Skeletal muscle satellite cell (primary cell): ENCODE measurements at regions not wholly inside any gene's neighbourhood (a gene's known extent, or its start where the extent isn't known, plus 50 kb on each side); places are given as distances from the start of the nearest gene placed in this dataset.

Experiments
- H3K27me3 ChIP-seq: 2 replicates; pipeline ENCODE4 v1.7.0; 2013; ENCODE audit warnings: low read length; ENCODE audit not compliant: control insufficient read depth, insufficient read depth
- H3K36me3 ChIP-seq: 2 replicates; pipeline ENCODE4 v1.7.0; 2013; ENCODE audit warnings: mild to moderate bottlenecking, control low read depth, low read length; ENCODE audit not compliant: insufficient read depth
- H3K4me1 ChIP-seq: 2 replicates; pipeline ENCODE4 v1.7.0; 2013; ENCODE audit warnings: low read length; ENCODE audit not compliant: control insufficient read depth, insufficient read depth
- H3K4me2 ChIP-seq: 2 replicates; pipeline ENCODE4 v1.7.0; 2013; ENCODE audit warnings: mild to moderate bottlenecking, low read length
- H3K4me3 ChIP-seq: 2 replicates; pipeline ENCODE4 v1.7.0; 2013; ENCODE audit warnings: low read length
- H3K9ac ChIP-seq: 2 replicates; pipeline ENCODE4 v1.7.0; 2013; ENCODE audit warnings: mild to moderate bottlenecking, low read depth, low read length, moderate library complexity
- H3K9me3 ChIP-seq: replicated peaks from 2 replicates; pipeline ENCODE4 v1.7.0; 2013; ENCODE audit warnings: mild to moderate bottlenecking, control low read depth, low read length

DNA sequence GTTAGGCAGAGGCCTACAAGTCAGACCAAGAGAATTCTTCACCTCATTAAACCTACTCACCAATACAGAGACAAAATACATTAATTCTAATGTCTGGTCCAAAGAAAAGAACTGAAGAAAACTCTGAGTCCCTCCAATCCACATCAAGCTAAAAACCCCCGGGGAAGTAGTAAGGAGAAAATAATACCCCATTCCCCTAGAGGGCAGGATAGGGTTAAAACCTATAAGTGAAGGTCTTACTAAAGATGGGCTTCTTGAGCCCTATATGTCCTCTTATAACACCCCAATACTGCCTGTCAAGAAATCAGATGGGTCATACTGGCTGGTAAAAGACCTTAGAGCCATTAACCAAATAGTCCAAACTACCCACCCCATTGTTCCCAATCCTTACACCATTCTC lies 141.3 kb upstream of the TMEM106B start:
- no peaks in the 10 kb centered on the region for H3K27me3 ChIP-seq
- H3K9ac ChIP-seq = no peak overlapping the region
- no peaks in the 10 kb centered on the region for H3K36me3 ChIP-seq
- no peaks in the 10 kb centered on the region for H3K9me3 ChIP-seq
- H3K4me1 ChIP-seq = no peaks in the 10 kb centered on the region
- no peak overlapping the region for H3K4me2 ChIP-seq
- H3K4me3 ChIP-seq = no peak overlapping the region

DNA sequence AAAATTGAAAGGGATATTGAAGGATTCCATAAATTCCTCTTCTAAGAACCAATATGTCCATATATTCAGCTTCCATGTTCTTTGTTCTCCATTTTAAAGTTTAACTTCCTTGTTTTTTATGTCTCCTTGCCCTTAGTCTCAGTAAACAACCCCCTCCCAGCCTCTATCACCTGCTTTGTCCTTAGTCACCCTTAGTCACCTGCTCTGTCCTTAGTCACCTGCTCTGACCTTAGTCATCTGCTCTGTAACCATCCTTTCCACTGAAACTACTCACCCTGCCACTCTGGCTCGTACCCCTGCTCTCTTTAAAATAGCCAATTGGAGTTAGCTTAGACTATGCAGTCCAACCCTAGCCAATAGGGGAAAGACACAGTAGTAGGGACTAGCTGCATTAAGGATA lies 136.2 kb upstream of the TMEM106B start:
- Histone ChIP-seq H3K4me1 (no peaks in the 10 kb centered on the region), H3K9me3 (no peaks in the 10 kb centered on the region), H3K36me3 (no peaks in the 10 kb centered on the region), H3K4me2 (no peak overlapping the region), H3K4me3 (no peak overlapping the region), H3K27me3 (no peaks in the 10 kb centered on the region), H3K9ac (no peak overlapping the region)

DNA sequence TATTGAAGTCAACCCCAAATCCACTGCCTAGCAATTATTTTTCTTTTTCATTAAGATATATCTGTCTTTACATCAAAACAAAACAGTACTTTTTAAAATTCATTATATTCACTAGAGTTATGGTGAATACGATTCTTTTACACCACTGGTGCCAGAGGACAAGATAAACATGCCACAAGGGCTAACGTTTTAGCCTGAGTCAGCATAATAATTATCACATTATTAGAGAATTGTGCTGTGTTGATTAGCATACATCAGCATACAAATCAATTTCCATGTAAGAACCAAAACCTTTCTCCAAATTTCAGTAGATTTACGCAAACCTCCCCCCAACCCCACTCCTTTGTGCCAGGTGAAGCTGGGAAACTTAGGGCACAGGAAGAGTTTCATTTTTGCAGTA lies 131.1 kb upstream of the TMEM106B start:
- Histone ChIP-seq H3K4me2 (no peak overlapping the region), H3K4me3 (no peak overlapping the region), H3K9ac (no peak overlapping the region), H3K4me1 (no peaks in the 10 kb centered on the region), H3K9me3 (no peaks in the 10 kb centered on the region), H3K36me3 (no peaks in the 10 kb centered on the region), H3K27me3 (no peaks in the 10 kb centered on the region)

- no peaks in the 10 kb centered on the region for H3K36me3 ChIP-seq
- H3K9ac ChIP-seq = no peak overlapping the region
- H3K9me3 ChIP-seq = peaks cover 5% of the 10 kb centered on the region
- no peak overlapping the region for H3K4me3 ChIP-seq
- H3K27me3 ChIP-seq = no peaks in the 10 kb centered on the region
- no peaks in the 10 kb centered on the region for H3K4me1 ChIP-seq
- no peak overlapping the region for H3K4me2 ChIP-seq
Measured at GRCh38 chr7:12085516-12085915, 125.6 kb upstream of the TMEM106B start.

- Histone ChIP-seq H3K9ac (no peak overlapping the region), H3K4me2 (no peak overlapping the region), H3K4me1 (peaks cover 3% of the 10 kb centered on the region), H3K9me3 (peaks cover 5% of the 10 kb centered on the region), H3K4me3 (no peak overlapping the region), H3K36me3 (no peaks in the 10 kb centered on the region), H3K27me3 (no peaks in the 10 kb centered on the region)
Measured at GRCh38 chr7:12089951-12090756, 120.9 kb upstream of the TMEM106B start.

DNA sequence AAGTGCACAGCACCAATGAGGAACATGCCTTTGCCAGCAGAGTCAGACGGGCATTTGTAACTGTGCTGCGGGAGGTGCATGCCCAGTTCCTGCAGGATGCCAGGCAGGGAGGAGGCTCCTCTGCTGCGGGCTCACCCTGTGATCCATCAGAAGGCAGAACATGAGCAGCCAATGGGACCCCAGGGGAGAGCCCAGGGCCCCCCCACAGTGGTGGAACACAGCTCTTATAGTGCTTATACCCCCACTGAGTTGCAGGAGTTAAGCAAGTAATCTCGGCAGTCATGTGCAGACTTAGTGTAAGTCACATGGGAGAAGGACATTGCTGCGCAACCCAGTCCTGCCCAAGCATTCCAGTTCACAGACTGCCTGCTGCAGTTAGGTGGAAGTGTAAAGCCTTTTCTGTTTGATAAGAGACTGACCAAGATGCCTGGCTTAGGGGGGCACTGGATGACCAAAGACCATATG lies 120.3 kb upstream of the TMEM106B start:
- Histone ChIP-seq H3K36me3 (no peaks in the 10 kb centered on the region), H3K27me3 (no peaks in the 10 kb centered on the region), H3K4me3 (no peak overlapping the region), H3K4me2 (no peak overlapping the region), H3K9me3 (peaks cover 5% of the 10 kb centered on the region), H3K9ac (no peak overlapping the region), H3K4me1 (peaks cover 3% of the 10 kb centered on the region)

DNA sequence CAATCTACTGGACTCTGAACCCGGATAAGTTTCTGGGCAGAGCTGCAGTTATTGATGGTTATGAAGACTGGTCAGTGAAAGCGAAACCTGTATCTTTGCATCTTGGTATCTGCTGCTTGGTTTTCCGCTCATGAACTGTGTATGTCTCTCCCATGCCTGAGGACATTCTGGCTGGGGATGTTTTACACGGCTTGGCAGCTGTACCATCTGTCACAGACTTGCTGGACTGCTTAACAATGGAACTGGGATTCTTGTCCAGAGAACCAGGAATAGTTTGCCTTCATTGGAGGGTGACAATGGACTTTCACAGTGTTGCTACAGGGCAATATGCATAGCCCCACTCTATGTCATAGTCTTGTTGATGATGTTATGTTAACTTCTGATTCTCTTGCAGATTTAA lies 119.9 kb upstream of the TMEM106B start:
- H3K4me3 ChIP-seq = no peak overlapping the region

GRCh38 chr7:12092499-12093130 lies 118.5 kb upstream of the TMEM106B start:
- Histone ChIP-seq H3K9me3 (no peaks in the 10 kb centered on the region), H3K4me2 (no peak overlapping the region), H3K36me3 (no peaks in the 10 kb centered on the region), H3K9ac (no peak overlapping the region), H3K4me1 (peaks cover 3% of the 10 kb centered on the region), H3K27me3 (no peaks in the 10 kb centered on the region), H3K4me3 (no peak overlapping the region)

More for the DNA sequence above, 119.9 kb upstream of the TMEM106B start:
- Histone ChIP-seq H3K9me3 (peaks cover 5% of the 10 kb centered on the region), H3K27me3 (no peaks in the 10 kb centered on the region), H3K4me1 (peaks cover 3% of the 10 kb centered on the region), H3K4me2 (no peak overlapping the region), H3K36me3 (no peaks in the 10 kb centered on the region), H3K9ac (no peak overlapping the region)

DNA sequence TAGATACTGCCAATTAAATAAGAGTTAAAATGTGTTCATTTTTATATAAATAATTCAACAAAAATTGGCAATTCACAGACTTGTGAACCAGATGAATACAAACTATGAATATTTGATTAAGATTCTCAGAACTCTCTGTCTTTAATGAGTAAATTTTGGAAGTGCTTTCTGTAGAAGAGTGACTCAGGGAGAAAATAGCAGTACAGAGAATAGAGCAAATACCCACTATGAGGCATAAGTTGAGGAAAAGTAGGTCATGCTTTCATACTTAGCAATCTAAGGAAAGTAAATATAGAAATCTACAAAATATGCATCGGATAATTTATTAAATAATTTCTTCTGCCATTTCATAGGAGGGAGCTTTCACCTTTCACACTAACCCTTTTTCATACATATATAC lies 117.7 kb upstream of the TMEM106B start:
- Histone ChIP-seq H3K4me3 (no peak overlapping the region), H3K4me1 (peaks cover 3% of the 10 kb centered on the region), H3K27me3 (no peaks in the 10 kb centered on the region), H3K9me3 (no peaks in the 10 kb centered on the region), H3K36me3 (no peaks in the 10 kb centered on the region), H3K4me2 (no peak overlapping the region), H3K9ac (no peak overlapping the region)

DNA sequence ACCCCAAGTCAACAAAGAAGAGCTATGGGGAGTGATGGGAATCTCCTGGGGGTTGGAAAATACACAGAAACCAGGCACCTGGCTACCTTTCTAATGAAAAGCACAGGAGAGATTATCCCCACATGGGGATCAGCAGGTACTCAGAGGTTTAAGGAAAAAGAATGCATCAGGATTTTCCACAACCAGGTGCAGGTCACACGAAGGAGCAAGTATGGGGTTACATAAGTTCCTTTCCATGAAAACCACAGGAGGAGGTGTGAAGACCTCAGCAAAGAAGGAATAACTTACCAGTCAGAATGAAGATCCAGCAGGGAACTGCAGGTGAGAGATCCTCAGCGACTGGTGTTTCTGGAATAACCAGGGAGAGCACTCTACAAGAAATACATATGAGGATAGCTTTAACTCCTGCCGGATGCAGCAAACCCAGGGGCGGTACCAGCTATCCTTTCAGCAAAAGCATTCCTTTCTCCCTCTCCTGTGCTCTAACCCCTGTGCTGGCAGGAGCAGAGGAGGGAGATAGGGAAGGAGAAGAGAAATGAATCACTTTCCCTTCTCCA lies 116.7 kb upstream of the TMEM106B start:
- no peaks in the 10 kb centered on the region for H3K36me3 ChIP-seq
- no peak overlapping the region for H3K9ac ChIP-seq
- no peaks in the 10 kb centered on the region for H3K9me3 ChIP-seq
- H3K4me1 ChIP-seq = peaks cover 3% of the 10 kb centered on the region
- H3K4me3 ChIP-seq = no peak overlapping the region
- H3K27me3 ChIP-seq = no peaks in the 10 kb centered on the region
- H3K4me2 ChIP-seq = no peak overlapping the region

- H3K36me3 ChIP-seq = no peaks in the 10 kb centered on the region
Measured at GRCh38 chr7:12102126-12102525, 109.0 kb upstream of the TMEM106B start.

More at GRCh38 chr7:12102126-12102525, 109.0 kb upstream of the TMEM106B start:
- no peaks in the 10 kb centered on the region for H3K4me1 ChIP-seq
- H3K4me3 ChIP-seq = no peak overlapping the region
- H3K4me2 ChIP-seq = no peak overlapping the region
- H3K27me3 ChIP-seq = no peaks in the 10 kb centered on the region
- H3K9me3 ChIP-seq = no peaks in the 10 kb centered on the region
- no peak overlapping the region for H3K9ac ChIP-seq
